HCT116 (cell line): ENCODE measurements at regions not wholly inside any gene's neighbourhood (a gene's known extent, or its start where the extent isn't known, plus 50 kb on each side); places are given as distances from the start of the nearest gene placed in this dataset.

ENCODE experiments used
- ATAC-seq: fragments of 200-7000 bp; cut with Tn5 transposase; 2 replicates; pipeline ENCODE4 v1.9.1; 2020; ENCODE audit warnings: mild to moderate bottlenecking, moderate library complexity
- BruUV-seq: library from RNA; stranded (reverse); fragments of 400-500 nt; replicated peaks from 2 replicates; lab custom pipeline; 2021; lab: Mats Ljungman, UMichigan
- CTCF ChIA-PET: fragments of 300-600 bp; sonication (Branson Sonifier 250); formaldehyde crosslinking; loops from one replicate; lab custom pipeline; 2021; ENCODE audit warnings: antibody characterized with exemption; lab: Charles Lee
- POLR2A ChIA-PET: fragments of 300-600, 350-600 bp; sonication (Branson Sonifier 250); formaldehyde crosslinking; loops from one replicate; lab custom pipeline; 2021; ENCODE audit warnings: antibody characterized with exemption; lab: Charles Lee
- RAD21 ChIA-PET, 2 experiments: fragments of 300-600 bp; sonication (Branson Sonifier 250); formaldehyde crosslinking; loops; one replicate each; lab custom pipeline; 2023; ENCODE audit warnings: low total read pairs in 2 of 2; ENCODE audit not compliant: uncharacterized antibody in 2 of 2, unreplicated experiment in 2 of 2, low non-redundant PET in 1 of 2; lab: Charles Lee
- DNase-seq: peaks from one replicate; pipeline ENCODE4 v3.0.0-alpha.2; 2010; ENCODE audit warnings: low read depth, low spot score
- H2AFZ ChIP-seq: fragments of 200-600 bp; shearing (Covaris generic), sonication (generic); 2 replicates; pipeline ENCODE4 v1.6.1; 2017; ENCODE audit warnings: low read depth, mixed run types, mixed read lengths, antibody characterized with exemption, low read length; ENCODE audit not compliant: poor library complexity, severe bottlenecking
- H3K27ac ChIP-seq: 2 replicates; pipeline ENCODE4 v1.5.1; 2012; ENCODE audit warnings: low read depth, low read length
- H3K27me3 ChIP-seq: fragments of 200-600 bp; sonication (generic); 2 replicates; pipeline ENCODE4 v1.6.1; 2016; ENCODE audit warnings: mixed run types, low read length, mixed read lengths; ENCODE audit not compliant: insufficient read depth
- H3K36me3 ChIP-seq, 2 experiments: fragments of 200-500 bp in 1 of 2; fragments of 200-600 bp in 1 of 2; sonication (Bioruptor generic) in 1 of 2; sonication (generic) in 1 of 2; 2 replicates each; pipeline versions ENCODE4 v1.5.1 to v1.6.1; 2014 to 2016; ENCODE audit warnings: low read length in 2 of 2, inconsistent platforms in 1 of 2, mixed read lengths in 1 of 2, mixed run types in 1 of 2; ENCODE audit not compliant: insufficient read depth in 2 of 2, control insufficient read depth in 1 of 2
- H3K4me1 ChIP-seq, 2 experiments: fragments of 200-600 bp in 1 of 2; sonication (generic) in 1 of 2; 2 replicates each; pipeline versions ENCODE4 v1.5.1 to v1.6.1; 2012 to 2017; ENCODE audit warnings: low read length in 2 of 2, inconsistent platforms in 1 of 2, mild to moderate bottlenecking in 1 of 2, mixed read lengths in 1 of 2, mixed run types in 1 of 2, moderate library complexity in 1 of 2; ENCODE audit not compliant: insufficient read depth in 2 of 2, control insufficient read depth in 1 of 2
- H3K4me2 ChIP-seq: fragments of 200-600 bp; sonication (generic); 2 replicates; pipeline ENCODE4 v1.6.1; 2017; ENCODE audit warnings: mixed run types, low read length, mixed read lengths
- H3K4me3 ChIP-seq, 2 experiments: fragments of 200-600 bp in 1 of 2; sonication (generic) in 1 of 2; replicated peaks in 1 of 2; 2 replicates each; pipeline ENCODE4 v1.5.1; 2011 to 2016; ENCODE audit warnings: low read length in 2 of 2, control low read depth in 1 of 2, low read depth in 1 of 2, mild to moderate bottlenecking in 1 of 2, mixed read lengths in 1 of 2, mixed run types in 1 of 2
- H3K79me2 ChIP-seq: fragments of 200-600 bp; sonication (generic); 2 replicates; pipeline ENCODE4 v1.6.1; 2017; ENCODE audit warnings: mild to moderate bottlenecking, mixed run types, low read length, moderate library complexity, mixed read lengths; ENCODE audit not compliant: insufficient read depth
- H3K9ac ChIP-seq: fragments of 200-600 bp; sonication (generic); 2 replicates; pipeline ENCODE4 v1.6.1; 2016; ENCODE audit warnings: low read length, mixed read lengths
- H3K9me2 ChIP-seq: fragments of 200-600 bp; sonication (generic), shearing (Covaris generic); 2 replicates; pipeline ENCODE4 v1.6.1; 2017; ENCODE audit warnings: mixed run types, mild to moderate bottlenecking, moderate library complexity; ENCODE audit not compliant: insufficient read depth
- H3K9me3 ChIP-seq, 2 experiments: fragments of 200-500 bp in 1 of 2; fragments of 200-600 bp in 1 of 2; sonication (Bioruptor generic) in 1 of 2; sonication (generic) in 1 of 2; 2 replicates each; pipeline ENCODE4 v1.6.1; 2014 to 2017; ENCODE audit warnings: low read length in 2 of 2, mixed read lengths in 2 of 2, inconsistent platforms in 1 of 2, low read depth in 1 of 2, mild to moderate bottlenecking in 1 of 2, mixed run types in 1 of 2, moderate library complexity in 1 of 2; ENCODE audit not compliant: control insufficient read depth in 1 of 2, insufficient read depth in 1 of 2
- H4K20me1 ChIP-seq: fragments of 200-600 bp; sonication (generic), shearing (Covaris generic); 2 replicates; pipeline ENCODE4 v1.6.1; 2017; ENCODE audit warnings: mixed run types, mild to moderate bottlenecking, moderate library complexity; ENCODE audit not compliant: insufficient read depth
- CBX3 ChIP-seq: IDR thresholded peaks from 2 replicates; pipeline ENCODE4 v1.6.1; 2012; ENCODE audit warnings: low read depth
- CEBPB ChIP-seq: IDR thresholded peaks from 2 replicates; pipeline ENCODE4 v1.6.1; 2012; ENCODE audit warnings: low read depth
- EZH2phosphoT487 ChIP-seq: fragments of 200-600 bp; IDR thresholded peaks from 2 replicates; pipeline ENCODE4 v1.6.1; 2018; ENCODE audit warnings: antibody characterized with exemption, borderline replicate concordance
- POLR2AphosphoS5 ChIP-seq: IDR thresholded peaks from 2 replicates; pipeline ENCODE4 v1.6.1; 2011; ENCODE audit warnings: mild to moderate bottlenecking, low read depth, low read length, moderate library complexity
- REST ChIP-seq: IDR thresholded peaks from 2 replicates; pipeline ENCODE4 v1.6.1; 2012; ENCODE audit warnings: low read depth
- SIN3A ChIP-seq: IDR thresholded peaks from 2 replicates; pipeline ENCODE4 v1.6.1; 2012; ENCODE audit warnings: low read depth
- SP1 ChIP-seq: IDR thresholded peaks from 2 replicates; pipeline ENCODE4 v1.6.1; 2012; ENCODE audit warnings: low read depth
- ZFX ChIP-seq: fragments of 450-650 bp; IDR thresholded peaks from 2 replicates; pipeline ENCODE4 v1.6.1; 2017
- intact Hi-C: fragments of 100-400 bp; cut with micrococcal nuclease; formaldehyde crosslinking; loops from 2 replicates; pipeline ENCODE4 v1.10.0; 2022
- TF ChIP-seq, protein P1 (sequence below): IDR thresholded peaks from 2 replicates; pipeline ENCODE4 v1.6.1; 2011; ENCODE audit warnings: mild to moderate bottlenecking, low read length, moderate library complexity; ENCODE audit not compliant: insufficient replicate concordance; ENCODE audit errors: extremely low read depth

DNA sequence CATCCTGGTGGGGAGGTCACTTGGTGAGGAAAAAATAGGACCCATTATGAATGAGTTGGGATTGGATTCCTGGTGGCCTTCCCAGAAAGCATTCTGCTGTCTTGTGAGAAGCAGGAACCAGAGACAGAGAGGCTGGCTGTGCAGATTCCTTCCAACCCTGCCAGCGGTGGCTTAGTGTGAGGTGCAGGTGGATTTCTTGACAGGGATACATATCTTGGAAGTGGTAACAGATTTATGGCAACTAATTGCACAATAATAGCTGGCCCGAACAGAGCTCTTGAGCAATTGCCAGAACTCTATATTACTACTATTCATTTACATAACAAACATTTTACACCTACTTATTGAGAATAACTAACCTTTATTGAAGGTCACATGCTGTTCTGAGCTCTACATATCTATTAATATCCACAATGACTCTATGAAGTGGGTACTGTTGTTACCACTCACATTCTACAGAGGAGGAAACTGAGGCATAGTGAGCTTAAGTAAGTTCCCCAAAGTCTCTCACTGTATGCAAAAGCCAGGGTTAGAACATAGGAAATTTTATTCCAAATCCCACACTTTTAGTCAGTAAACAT, 173.9 kb upstream of the SERP2 start:
- H3K4me1 ChIP-seq: peaks cover 0 to 26% of the 10 kb centered on the region in 2 experiments; a peak in 2 of 4 replicates
- H3K27me3 ChIP-seq: no peaks in the 10 kb centered on the region
- no peaks in the 10 kb centered on the region for H3K9me2 ChIP-seq
- CTCF ChIA-PET: no interaction called here
- RAD21 ChIA-PET: no interaction called here
- no peaks in the 10 kb centered on the region for H3K36me3 ChIP-seq
- POLR2A ChIA-PET: interaction anchor here (0.6 to 1.8 kb wide), 2 partner anchors 9 to 236 kb away, joined by 3 read pairs; no protein-coding TSS in a partner anchor
- DNase-seq (no peak), ATAC-seq (no peak)
- H3K4me3 ChIP-seq: no peak overlapping the region
- no peak overlapping the region for H3K9ac ChIP-seq
- no peaks in the 10 kb centered on the region for H4K20me1 ChIP-seq
- no peaks in the 10 kb centered on the region for H3K79me2 ChIP-seq
- no peak overlapping the region for H2AFZ ChIP-seq
- intact Hi-C loops: no loop called here
- TF ChIP-seq POLR2AphosphoS5: no peak
- TF ChIP-seq, protein P1, sequence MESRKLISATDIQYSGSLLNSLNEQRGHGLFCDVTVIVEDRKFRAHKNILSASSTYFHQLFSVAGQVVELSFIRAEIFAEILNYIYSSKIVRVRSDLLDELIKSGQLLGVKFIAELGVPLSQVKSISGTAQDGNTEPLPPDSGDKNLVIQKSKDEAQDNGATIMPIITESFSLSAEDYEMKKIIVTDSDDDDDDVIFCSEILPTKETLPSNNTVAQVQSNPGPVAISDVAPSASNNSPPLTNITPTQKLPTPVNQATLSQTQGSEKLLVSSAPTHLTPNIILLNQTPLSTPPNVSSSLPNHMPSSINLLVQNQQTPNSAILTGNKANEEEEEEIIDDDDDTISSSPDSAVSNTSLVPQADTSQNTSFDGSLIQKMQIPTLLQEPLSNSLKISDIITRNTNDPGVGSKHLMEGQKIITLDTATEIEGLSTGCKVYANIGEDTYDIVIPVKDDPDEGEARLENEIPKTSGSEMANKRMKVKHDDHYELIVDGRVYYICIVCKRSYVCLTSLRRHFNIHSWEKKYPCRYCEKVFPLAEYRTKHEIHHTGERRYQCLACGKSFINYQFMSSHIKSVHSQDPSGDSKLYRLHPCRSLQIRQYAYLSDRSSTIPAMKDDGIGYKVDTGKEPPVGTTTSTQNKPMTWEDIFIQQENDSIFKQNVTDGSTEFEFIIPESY: no peak
- no peak for TF ChIP-seq SP1
- no peaks in the 10 kb centered on the region for H3K9me3 ChIP-seq
- BruUV-seq: no TSS peak
- no peak overlapping the region for H3K4me2 ChIP-seq
- no peak overlapping the region for H3K27ac ChIP-seq

GRCh38 chr13:44206434-44206833, 167.2 kb upstream of the SERP2 start:
- no peak overlapping the region for H3K9ac ChIP-seq
- DNase-seq (no peak), ATAC-seq (no peak)
- H3K27ac ChIP-seq: no peak overlapping the region
- POLR2A ChIA-PET: no interaction called here
- H3K4me3 ChIP-seq: no peak overlapping the region
- TF ChIP-seq EZH2phosphoT487: no peak
- TF ChIP-seq ZFX: no peak
- TF ChIP-seq CBX3: no peak
- no peak for TF ChIP-seq REST
- TF ChIP-seq POLR2AphosphoS5: no peak
- TF ChIP-seq CEBPB: no peak
- no peak for TF ChIP-seq SP1
- TF ChIP-seq SIN3A: no peak
- peaks cover 0 to 5% of the 10 kb centered on the region in 2 experiments; a peak in 1 of 4 replicates for H3K9me3 ChIP-seq
- RAD21 ChIA-PET: no interaction called here
- peaks cover 0 to 6% of the 10 kb centered on the region in 2 experiments; a peak in 2 of 4 replicates for H3K4me1 ChIP-seq
- no peak overlapping the region for H3K4me2 ChIP-seq
- CTCF ChIA-PET: no interaction called here
- H3K27me3 ChIP-seq: no peaks in the 10 kb centered on the region
- H3K79me2 ChIP-seq: no peaks in the 10 kb centered on the region
- H3K36me3 ChIP-seq: no peaks in the 10 kb centered on the region
- no peak overlapping the region for H2AFZ ChIP-seq
- BruUV-seq: no TSS peak
- no peaks in the 10 kb centered on the region for H4K20me1 ChIP-seq
- H3K9me2 ChIP-seq: no peaks in the 10 kb centered on the region
- intact Hi-C loops: no loop called here
